ENCODE measurements at regions not wholly inside any gene's neighbourhood (a gene's known extent, or its start where the extent isn't known, plus 50 kb on each side); places are given as distances from the start of the nearest gene placed in this dataset.

GRCh38 chr1:238221738-238222137, 331.0 kb upstream of the ZP4 start:
- H3K4me3 ChIP-seq (ENCODE audit: low read depth, low read length), result no peak overlapping the region
- no peaks in the 10 kb centered on the region for H3K27me3 ChIP-seq (ENCODE audit: control insufficient read depth, insufficient read depth, low read length)
- DNase-seq (ENCODE audit: low read depth), result no peak
- TF ChIP-seq CTCF (IDR thresholded peaks at IDR 0.05; ENCODE audit: insufficient read depth, low read length, poor library complexity, severe bottlenecking), result no peak
- H3K36me3 ChIP-seq (ENCODE audit: control insufficient read depth, insufficient read depth, low read length), result no peaks in the 10 kb centered on the region

GRCh38 chr1:238214449-238214848, 323.7 kb upstream of the ZP4 start:
- no peak for DNase-seq (ENCODE audit: low read depth)
- Histone ChIP-seq H3K4me3 (ENCODE audit: low read depth, low read length) (no peak overlapping the region), H3K27me3 (ENCODE audit: control insufficient read depth, insufficient read depth, low read length) (no peaks in the 10 kb centered on the region), H3K36me3 (ENCODE audit: control insufficient read depth, insufficient read depth, low read length) (no peaks in the 10 kb centered on the region)
- TF ChIP-seq CTCF (IDR thresholded peaks at IDR 0.05; ENCODE audit: insufficient read depth, low read length, poor library complexity, severe bottlenecking), result no peak

- Histone ChIP-seq H3K27me3 (ENCODE audit: control insufficient read depth, insufficient read depth, low read length) (no peaks in the 10 kb centered on the region), H3K4me3 (ENCODE audit: low read depth, low read length) (no peak overlapping the region), H3K36me3 (ENCODE audit: control insufficient read depth, insufficient read depth, low read length) (no peaks in the 10 kb centered on the region)
- no peak for DNase-seq (ENCODE audit: low read depth)
- TF ChIP-seq CTCF (IDR thresholded peaks at IDR 0.05; ENCODE audit: insufficient read depth, low read length, poor library complexity, severe bottlenecking), result no peak
These were observed 314.4 kb upstream of the ZP4 start for GRCh38 chr1:238205045-238205662.

GRCh38 chr1:238201992-238202391, 311.3 kb upstream of the ZP4 start:
- no peak overlapping the region for H3K4me3 ChIP-seq (ENCODE audit: low read depth, low read length)
- no peaks in the 10 kb centered on the region for H3K27me3 ChIP-seq (ENCODE audit: control insufficient read depth, insufficient read depth, low read length)
- DNase-seq (ENCODE audit: low read depth), result no peak
- TF ChIP-seq CTCF (IDR thresholded peaks at IDR 0.05; ENCODE audit: insufficient read depth, low read length, poor library complexity, severe bottlenecking), result no peak
- H3K36me3 ChIP-seq (ENCODE audit: control insufficient read depth, insufficient read depth, low read length), result no peaks in the 10 kb centered on the region

- no peak for DNase-seq (ENCODE audit: low read depth)
- H3K36me3 ChIP-seq (ENCODE audit: control insufficient read depth, insufficient read depth, low read length), result no peaks in the 10 kb centered on the region
- no peak overlapping the region for H3K4me3 ChIP-seq (ENCODE audit: low read depth, low read length)
- H3K27me3 ChIP-seq (ENCODE audit: control insufficient read depth, insufficient read depth, low read length), result no peaks in the 10 kb centered on the region
- no peak for TF ChIP-seq CTCF (IDR thresholded peaks at IDR 0.05; ENCODE audit: insufficient read depth, low read length, poor library complexity, severe bottlenecking)
These were observed 308.6 kb upstream of the ZP4 start for GRCh38 chr1:238199325-238199724.

GRCh38 chr1:238196516-238196915, 305.8 kb upstream of the ZP4 start:
- no peak for TF ChIP-seq CTCF (IDR thresholded peaks at IDR 0.05; ENCODE audit: insufficient read depth, low read length, poor library complexity, severe bottlenecking)
- H3K36me3 ChIP-seq (ENCODE audit: control insufficient read depth, insufficient read depth, low read length), result no peaks in the 10 kb centered on the region
- H3K4me3 ChIP-seq (ENCODE audit: low read depth, low read length), result no peak overlapping the region
- no peak for DNase-seq (ENCODE audit: low read depth)
- H3K27me3 ChIP-seq (ENCODE audit: control insufficient read depth, insufficient read depth, low read length), result no peaks in the 10 kb centered on the region

All from kidney epithelial cell (primary cell).